ENCODE measurements at regions not wholly inside any gene's neighbourhood (a gene's known extent, or its start where the extent isn't known, plus 50 kb on each side); places are given as distances from the start of the nearest gene placed in this dataset.
"Not testable (repeated sequence)": the region's sequence is repeated elsewhere in the genome, so short reads cannot be mapped to it uniquely, and the experiment has no call there.

DNA sequence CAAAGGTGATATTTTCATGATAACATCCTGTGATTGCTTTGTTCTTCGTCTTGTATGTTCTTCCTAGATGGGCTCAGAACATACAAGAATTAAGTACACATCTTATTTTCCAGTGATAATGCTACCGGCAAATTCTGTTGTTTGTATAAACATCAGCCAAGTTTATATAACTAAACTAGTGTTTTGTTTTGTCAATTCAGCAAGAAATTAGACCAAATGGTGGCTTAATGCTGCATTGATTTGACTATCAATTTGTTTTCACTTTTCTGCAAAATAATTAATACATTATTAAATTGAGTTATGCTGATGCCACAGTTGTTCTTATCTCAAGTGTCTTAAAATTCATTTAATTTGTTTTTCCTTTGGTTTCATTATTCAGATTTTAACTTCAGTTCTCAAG, 177.7 kb downstream of the OR4F29 start:
- intact Hi-C loops (cut with DNase I); DNase-seq (ENCODE audit: low spot score): not testable (repeated sequence)

DNA sequence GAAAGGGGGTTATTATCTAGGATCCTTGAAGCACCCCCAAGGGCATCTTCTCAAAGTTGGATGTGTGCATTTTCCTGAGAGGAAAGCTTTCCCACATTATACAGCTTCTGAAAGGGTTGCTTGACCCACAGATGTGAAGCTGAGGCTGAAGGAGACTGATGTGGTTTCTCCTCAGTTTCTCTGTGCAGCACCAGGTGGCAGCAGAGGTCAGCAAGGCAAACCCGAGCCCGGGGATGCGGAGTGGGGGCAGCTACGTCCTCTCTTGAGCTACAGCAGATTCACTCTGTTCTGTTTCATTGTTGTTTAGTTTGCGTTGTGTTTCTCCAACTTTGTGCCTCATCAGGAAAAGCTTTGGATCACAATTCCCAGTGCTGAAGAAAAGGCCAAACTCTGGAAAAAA, 183.7 kb downstream of the OR4F29 start:
- intact Hi-C loops (cut with DNase I): not testable (repeated sequence)

More for the DNA sequence above, 183.7 kb downstream of the OR4F29 start:
- peak; percentile 86 for DNase-seq (ENCODE audit: low spot score)

Measured in posterior vena cava (tissue), 2 donors.